ENCODE measurements at regions not wholly inside any gene's neighbourhood (a gene's known extent, or its start where the extent isn't known, plus 50 kb on each side); places are given as distances from the start of the nearest gene placed in this dataset.

DNA sequence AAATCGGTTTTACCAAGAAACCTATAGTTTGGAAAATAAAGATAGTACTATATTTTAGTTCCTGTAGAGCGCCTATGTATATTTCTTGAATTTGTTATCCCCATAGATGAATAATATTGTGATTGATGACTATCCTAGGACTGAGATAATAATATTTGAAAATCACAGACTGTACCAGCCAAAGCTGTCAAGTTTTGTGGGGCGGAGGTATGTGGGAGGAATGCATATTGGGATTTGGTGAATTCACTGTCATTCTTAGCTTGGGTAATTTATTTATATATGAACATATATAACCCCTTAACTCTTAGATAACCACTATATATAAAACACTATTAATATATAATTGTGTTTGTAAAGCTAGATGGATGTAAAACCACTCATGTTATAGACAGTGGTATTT lies 205.5 kb upstream of the ARSJ start:
- no peak for DNase-seq (ENCODE audit: low spot score)
- Histone ChIP-seq H3K4me1 (ENCODE audit: insufficient read depth) (no peaks in the 10 kb centered on the region), H3K79me2 (no peaks in the 10 kb centered on the region), H3K36me3 (replicated peaks; ENCODE audit: insufficient read depth, low read depth) (no peaks in the 10 kb centered on the region), H3K9me3 (ENCODE audit: low read depth) (no peaks in the 10 kb centered on the region), H3K4me2 (no peak overlapping the region), H4K20me1 (ENCODE audit: insufficient read depth, poor library complexity, severe bottlenecking) (no peaks in the 10 kb centered on the region), H2AFZ (no peak overlapping the region), H3K9me2 (replicated peaks; ENCODE audit: insufficient read depth) (no peaks in the 10 kb centered on the region), H3K27ac (no peak overlapping the region), H3K4me3 (no peak overlapping the region), H3K27me3 (no peaks in the 10 kb centered on the region)
- WGBS (ENCODE audit: low lambda C conversion rate, missing lambda C conversion rate) = 97% methylated on average over 3 of the region's 3 CpGs
- TF ChIP-seq EZH2phosphoT487 (IDR thresholded peaks at IDR 0.05; ENCODE audit: low read depth, severe bottlenecking, unreplicated experiment) (no peak), EZH2 (IDR thresholded peaks at IDR 0.05; ENCODE audit: borderline replicate concordance) (no peak)
- TF ChIP-seq, protein P1, sequence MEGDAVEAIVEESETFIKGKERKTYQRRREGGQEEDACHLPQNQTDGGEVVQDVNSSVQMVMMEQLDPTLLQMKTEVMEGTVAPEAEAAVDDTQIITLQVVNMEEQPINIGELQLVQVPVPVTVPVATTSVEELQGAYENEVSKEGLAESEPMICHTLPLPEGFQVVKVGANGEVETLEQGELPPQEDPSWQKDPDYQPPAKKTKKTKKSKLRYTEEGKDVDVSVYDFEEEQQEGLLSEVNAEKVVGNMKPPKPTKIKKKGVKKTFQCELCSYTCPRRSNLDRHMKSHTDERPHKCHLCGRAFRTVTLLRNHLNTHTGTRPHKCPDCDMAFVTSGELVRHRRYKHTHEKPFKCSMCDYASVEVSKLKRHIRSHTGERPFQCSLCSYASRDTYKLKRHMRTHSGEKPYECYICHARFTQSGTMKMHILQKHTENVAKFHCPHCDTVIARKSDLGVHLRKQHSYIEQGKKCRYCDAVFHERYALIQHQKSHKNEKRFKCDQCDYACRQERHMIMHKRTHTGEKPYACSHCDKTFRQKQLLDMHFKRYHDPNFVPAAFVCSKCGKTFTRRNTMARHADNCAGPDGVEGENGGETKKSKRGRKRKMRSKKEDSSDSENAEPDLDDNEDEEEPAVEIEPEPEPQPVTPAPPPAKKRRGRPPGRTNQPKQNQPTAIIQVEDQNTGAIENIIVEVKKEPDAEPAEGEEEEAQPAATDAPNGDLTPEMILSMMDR (IDR thresholded peaks at IDR 0.05; ENCODE audit: poor library complexity) = no peak

DNA sequence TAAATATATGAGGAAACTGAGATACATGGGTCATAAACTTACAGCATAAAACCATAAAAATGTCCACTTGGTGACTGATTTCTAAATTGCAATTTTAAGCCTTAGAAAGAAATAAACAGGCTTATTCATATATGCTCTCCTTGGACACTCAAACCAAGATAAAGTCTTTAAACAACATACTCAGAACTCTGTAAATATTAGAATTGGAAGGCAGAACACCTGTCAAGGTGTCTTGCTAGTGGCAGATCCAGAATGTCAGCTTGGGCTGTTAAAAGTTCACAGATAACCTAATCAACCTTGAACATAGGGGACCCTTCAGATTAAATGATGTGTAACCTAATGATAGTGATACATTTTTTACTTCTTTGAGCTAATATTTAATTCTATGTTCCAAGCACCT lies 208.1 kb upstream of the ARSJ start:
- Histone ChIP-seq H4K20me1 (ENCODE audit: insufficient read depth, poor library complexity, severe bottlenecking) (no peaks in the 10 kb centered on the region), H3K27ac (no peak overlapping the region), H3K4me1 (ENCODE audit: insufficient read depth) (no peaks in the 10 kb centered on the region), H3K9me3 (ENCODE audit: low read depth) (no peaks in the 10 kb centered on the region), H3K27me3 (no peaks in the 10 kb centered on the region), H3K36me3 (replicated peaks; ENCODE audit: insufficient read depth, low read depth) (no peaks in the 10 kb centered on the region), H3K9me2 (replicated peaks; ENCODE audit: insufficient read depth) (no peaks in the 10 kb centered on the region), H3K4me3 (no peak overlapping the region), H2AFZ (no peak overlapping the region), H3K4me2 (no peak overlapping the region), H3K79me2 (no peaks in the 10 kb centered on the region)
- TF ChIP-seq, protein P1 (IDR thresholded peaks at IDR 0.05; ENCODE audit: poor library complexity) = no peak
- no peak for TF ChIP-seq EZH2 (IDR thresholded peaks at IDR 0.05; ENCODE audit: borderline replicate concordance)
- TF ChIP-seq EZH2phosphoT487 (IDR thresholded peaks at IDR 0.05; ENCODE audit: low read depth, severe bottlenecking, unreplicated experiment) = no peak
- no peak for DNase-seq (ENCODE audit: low spot score)

DNA sequence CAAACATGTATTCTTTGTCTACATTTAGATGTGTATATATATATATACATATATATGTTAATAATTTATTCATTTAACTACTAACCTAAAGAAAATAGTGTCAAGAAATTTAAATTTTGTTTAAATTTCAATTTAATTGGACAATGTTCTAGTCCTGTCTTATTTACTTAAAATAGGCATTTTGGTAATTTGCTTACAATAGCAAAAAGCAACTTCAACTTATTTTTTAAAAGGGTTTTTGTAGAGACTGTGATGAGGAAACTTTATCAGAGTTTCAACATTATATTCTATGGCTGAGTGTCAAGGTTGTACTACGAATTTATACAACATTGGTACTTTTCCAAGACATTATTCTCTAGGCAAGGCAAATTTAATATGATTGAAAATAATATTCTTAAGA lies 212.0 kb upstream of the ARSJ start:
- WGBS (ENCODE audit: low lambda C conversion rate, missing lambda C conversion rate) = 88% methylated on average over 1 of the region's 1 CpG
- no peak for TF ChIP-seq EZH2phosphoT487 (IDR thresholded peaks at IDR 0.05; ENCODE audit: low read depth, severe bottlenecking, unreplicated experiment)
- TF ChIP-seq EZH2 (IDR thresholded peaks at IDR 0.05; ENCODE audit: borderline replicate concordance) = no peak
- TF ChIP-seq, protein P1 (IDR thresholded peaks at IDR 0.05; ENCODE audit: poor library complexity) = no peak
- no peak for DNase-seq (ENCODE audit: low spot score)
- Histone ChIP-seq H3K4me1 (ENCODE audit: insufficient read depth) (no peaks in the 10 kb centered on the region), H3K79me2 (no peaks in the 10 kb centered on the region), H3K9me3 (ENCODE audit: low read depth) (no peaks in the 10 kb centered on the region), H4K20me1 (ENCODE audit: insufficient read depth, poor library complexity, severe bottlenecking) (no peaks in the 10 kb centered on the region), H3K9me2 (replicated peaks; ENCODE audit: insufficient read depth) (no peaks in the 10 kb centered on the region), H3K27me3 (no peaks in the 10 kb centered on the region), H2AFZ (no peak overlapping the region), H3K4me3 (no peak overlapping the region), H3K4me2 (no peak overlapping the region), H3K27ac (no peak overlapping the region), H3K36me3 (replicated peaks; ENCODE audit: insufficient read depth, low read depth) (no peaks in the 10 kb centered on the region)

DNA sequence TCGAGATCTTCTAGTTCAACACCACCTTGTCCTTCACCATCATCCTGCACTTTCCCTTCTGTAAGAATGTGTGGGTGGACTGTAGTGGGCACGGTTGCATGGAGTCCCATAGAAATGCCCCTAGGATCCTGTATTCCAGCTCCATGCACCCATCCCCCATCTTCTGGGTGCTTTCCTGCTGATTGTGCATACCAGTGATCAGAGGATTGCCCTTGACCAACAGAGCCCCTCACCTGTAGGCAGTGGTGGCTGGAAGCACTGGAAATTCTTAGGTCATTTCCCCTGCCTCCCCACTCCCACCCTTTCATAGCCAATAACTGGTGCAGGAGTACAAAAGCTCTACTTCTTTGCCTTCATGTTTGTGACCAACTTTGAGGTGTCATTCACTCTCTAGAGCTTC lies 213.4 kb upstream of the ARSJ start:
- no peak for DNase-seq (ENCODE audit: low spot score)
- no peak overlapping the region for H3K4me2 ChIP-seq
- no peak overlapping the region for H3K27ac ChIP-seq
- H3K4me1 ChIP-seq (ENCODE audit: insufficient read depth) = no peaks in the 10 kb centered on the region
- no peaks in the 10 kb centered on the region for H3K9me3 ChIP-seq (ENCODE audit: low read depth)
- no peak overlapping the region for H2AFZ ChIP-seq
- no peak overlapping the region for H3K4me3 ChIP-seq
- no peaks in the 10 kb centered on the region for H3K36me3 ChIP-seq (replicated peaks; ENCODE audit: insufficient read depth, low read depth)
- no peaks in the 10 kb centered on the region for H3K9me2 ChIP-seq (replicated peaks; ENCODE audit: insufficient read depth)
- TF ChIP-seq EZH2 (IDR thresholded peaks at IDR 0.05; ENCODE audit: borderline replicate concordance) (no peak), EZH2phosphoT487 (IDR thresholded peaks at IDR 0.05; ENCODE audit: low read depth, severe bottlenecking, unreplicated experiment) (no peak)
- TF ChIP-seq, protein P1 (IDR thresholded peaks at IDR 0.05; ENCODE audit: poor library complexity) = no peak
- no peaks in the 10 kb centered on the region for H3K27me3 ChIP-seq
- 80% methylated on average over 2 of the region's 2 CpGs for WGBS (ENCODE audit: low lambda C conversion rate, missing lambda C conversion rate)
- H4K20me1 ChIP-seq (ENCODE audit: insufficient read depth, poor library complexity, severe bottlenecking) = no peaks in the 10 kb centered on the region
- H3K79me2 ChIP-seq = no peaks in the 10 kb centered on the region

All from hepatocyte (in vitro differentiated cells).